ENCODE measurements at regions not wholly inside any gene's neighbourhood (a gene's known extent, or its start where the extent isn't known, plus 50 kb on each side); places are given as distances from the start of the nearest gene placed in this dataset.

- TF ChIP-seq POLR2A (IDR thresholded peaks at IDR 0.05): no peak
- TF ChIP-seq CTCF (IDR thresholded peaks at IDR 0.05): no peak
- TF ChIP-seq POLR2AphosphoS5 (IDR thresholded peaks at IDR 0.05; ENCODE audit: insufficient read depth in 1 of 2, low read depth in 1 of 2): no peak
These were observed 139.7 kb upstream of the RARB start for GRCh38 chr3:25288413-25288812.
